Type B pancreatic cell (in vitro differentiated cells): ENCODE measurements at regions not wholly inside any gene's neighbourhood (a gene's known extent, or its start where the extent isn't known, plus 50 kb on each side); places are given as distances from the start of the nearest gene placed in this dataset.

ENCODE experiments used
- DNase-seq: peaks from one replicate; pipeline ENCODE4 v3.0.0; 2021; ENCODE audit warnings: mixed read lengths; ENCODE audit not compliant: unreplicated experiment; ENCODE audit errors: extremely low spot score
- H3K27ac Mint-ChIP-seq: 2 replicates; pipeline ENCODE4 v1.8.0; 2021; ENCODE audit warnings: mild to moderate bottlenecking, mixed read lengths
- H3K27me3 Mint-ChIP-seq: 2 replicates; pipeline ENCODE4 v1.8.0; 2021; ENCODE audit warnings: mixed read lengths
- H3K36me3 Mint-ChIP-seq: 2 replicates; pipeline ENCODE4 v1.8.0; 2021; ENCODE audit warnings: mixed read lengths
- H3K4me1 Mint-ChIP-seq: one replicate; pipeline ENCODE4 v1.8.0; 2021; ENCODE audit warnings: mixed read lengths; ENCODE audit not compliant: unreplicated experiment
- H3K4me3 Mint-ChIP-seq: 2 replicates; pipeline ENCODE4 v1.8.0; 2021; ENCODE audit warnings: mild to moderate bottlenecking, mixed read lengths
- H3K9me3 Mint-ChIP-seq: 2 replicates; pipeline ENCODE4 v1.8.0; 2021; ENCODE audit warnings: mixed read lengths
- TF ChIP-seq, protein P1 (sequence below): fragments of 200-600 bp; sonication (generic); conservative IDR thresholded peaks from 2 replicates; pipeline ENCODE4 v1.5.0; 2021; ENCODE audit warnings: antibody characterized with exemption, mild to moderate bottlenecking

DNA sequence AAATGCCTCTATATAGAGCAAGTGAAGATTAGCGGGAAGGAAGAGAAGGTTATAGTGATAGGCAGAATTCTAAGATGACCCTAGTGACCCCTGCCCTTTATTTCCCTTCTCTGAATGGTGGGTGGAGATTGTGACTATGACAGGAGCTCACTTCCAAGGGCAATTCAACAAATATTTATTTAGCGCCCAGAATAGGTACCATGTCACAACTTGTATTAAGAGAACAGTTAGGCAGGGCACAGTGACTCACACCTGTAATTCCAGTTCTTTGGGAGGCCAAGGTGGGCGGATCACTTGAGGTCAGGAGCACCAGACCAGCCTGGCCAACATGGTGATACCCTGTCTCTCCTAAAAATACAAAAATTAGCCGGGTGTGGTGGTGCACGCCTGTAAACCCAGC lies 236.0 kb upstream of the POGK start:
- TF ChIP-seq, protein P1, sequence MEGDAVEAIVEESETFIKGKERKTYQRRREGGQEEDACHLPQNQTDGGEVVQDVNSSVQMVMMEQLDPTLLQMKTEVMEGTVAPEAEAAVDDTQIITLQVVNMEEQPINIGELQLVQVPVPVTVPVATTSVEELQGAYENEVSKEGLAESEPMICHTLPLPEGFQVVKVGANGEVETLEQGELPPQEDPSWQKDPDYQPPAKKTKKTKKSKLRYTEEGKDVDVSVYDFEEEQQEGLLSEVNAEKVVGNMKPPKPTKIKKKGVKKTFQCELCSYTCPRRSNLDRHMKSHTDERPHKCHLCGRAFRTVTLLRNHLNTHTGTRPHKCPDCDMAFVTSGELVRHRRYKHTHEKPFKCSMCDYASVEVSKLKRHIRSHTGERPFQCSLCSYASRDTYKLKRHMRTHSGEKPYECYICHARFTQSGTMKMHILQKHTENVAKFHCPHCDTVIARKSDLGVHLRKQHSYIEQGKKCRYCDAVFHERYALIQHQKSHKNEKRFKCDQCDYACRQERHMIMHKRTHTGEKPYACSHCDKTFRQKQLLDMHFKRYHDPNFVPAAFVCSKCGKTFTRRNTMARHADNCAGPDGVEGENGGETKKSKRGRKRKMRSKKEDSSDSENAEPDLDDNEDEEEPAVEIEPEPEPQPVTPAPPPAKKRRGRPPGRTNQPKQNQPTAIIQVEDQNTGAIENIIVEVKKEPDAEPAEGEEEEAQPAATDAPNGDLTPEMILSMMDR: no peak
- Mint-ChIP-seq H3K4me3 (no peak overlapping the region), H3K27me3 (no peaks in the 10 kb centered on the region), H3K36me3 (no peaks in the 10 kb centered on the region), H3K4me1 (no peaks in the 10 kb centered on the region), H3K9me3 (no peaks in the 10 kb centered on the region), H3K27ac (no peak overlapping the region)
- DNase-seq: no peak

DNA sequence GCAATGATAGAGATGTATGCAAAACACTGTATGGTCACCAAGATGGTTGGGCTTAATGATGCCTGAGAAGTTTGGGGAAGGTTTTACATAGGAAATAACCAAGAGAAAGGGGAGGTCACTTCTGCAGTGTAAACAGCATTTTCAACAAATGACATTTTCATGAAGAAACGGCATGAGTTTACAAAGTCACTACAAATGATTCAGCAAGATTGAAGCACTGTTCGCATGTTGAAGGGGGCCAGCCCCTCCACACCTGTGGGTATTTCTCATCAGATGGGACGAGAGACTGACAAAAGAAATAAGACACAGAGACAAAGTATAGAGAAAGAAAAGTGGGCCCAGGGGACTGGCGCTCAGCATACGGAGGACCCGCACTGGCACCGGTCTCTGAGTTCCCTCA lies 234.1 kb upstream of the POGK start:
- TF ChIP-seq, protein P1: no peak
- no peaks in the 10 kb centered on the region for H3K36me3 Mint-ChIP-seq
- H3K4me1 Mint-ChIP-seq: no peaks in the 10 kb centered on the region

GRCh38 chr1:166612886-166613285 lies 226.4 kb upstream of the POGK start:
- TF ChIP-seq, protein P1: no peak
- Mint-ChIP-seq H3K9me3 (no peaks in the 10 kb centered on the region), H3K36me3 (no peaks in the 10 kb centered on the region), H3K4me3 (no peak overlapping the region), H3K27me3 (peaks cover 3% of the 10 kb centered on the region), H3K4me1 (no peaks in the 10 kb centered on the region), H3K27ac (no peak overlapping the region)
- DNase-seq: no peak

More for the DNA sequence above, 234.1 kb upstream of the POGK start:
- Mint-ChIP-seq H3K27ac (no peak overlapping the region), H3K4me3 (no peak overlapping the region), H3K9me3 (no peaks in the 10 kb centered on the region), H3K27me3 (no peaks in the 10 kb centered on the region)
- DNase-seq: no peak

DNA sequence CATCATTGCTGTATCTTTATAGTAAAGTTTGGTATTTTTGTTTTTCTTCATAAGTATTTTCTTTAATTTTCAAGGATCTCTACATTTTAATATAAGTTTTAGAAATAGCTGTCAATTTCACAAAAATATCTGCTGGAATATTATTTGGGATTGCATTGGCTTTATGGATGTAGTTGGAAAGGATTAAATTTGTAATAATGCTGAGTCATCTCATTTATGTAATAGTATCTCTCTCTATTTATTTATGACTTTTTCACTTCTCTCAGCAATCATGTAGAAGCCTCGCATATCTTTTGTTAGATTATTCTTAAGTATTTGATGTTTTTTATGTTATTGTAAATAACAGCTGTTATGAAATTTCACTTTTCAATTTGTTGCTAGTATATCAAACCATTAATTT lies 223.1 kb upstream of the POGK start:
- H3K9me3 Mint-ChIP-seq: no peaks in the 10 kb centered on the region
- TF ChIP-seq, protein P1: no peak
- no peaks in the 10 kb centered on the region for H3K36me3 Mint-ChIP-seq
- no peaks in the 10 kb centered on the region for H3K4me1 Mint-ChIP-seq
- no peak overlapping the region for H3K27ac Mint-ChIP-seq
- DNase-seq: no peak
- no peak overlapping the region for H3K4me3 Mint-ChIP-seq
- peaks cover 3% of the 10 kb centered on the region for H3K27me3 Mint-ChIP-seq

GRCh38 chr1:166626711-166627110 lies 212.6 kb upstream of the POGK start:
- H3K27me3 Mint-ChIP-seq: no peaks in the 10 kb centered on the region
- H3K4me3 Mint-ChIP-seq: no peak overlapping the region
- DNase-seq: no peak
- no peak overlapping the region for H3K27ac Mint-ChIP-seq
- TF ChIP-seq, protein P1: no peak
- H3K9me3 Mint-ChIP-seq: no peaks in the 10 kb centered on the region
- H3K4me1 Mint-ChIP-seq: no peaks in the 10 kb centered on the region
- no peaks in the 10 kb centered on the region for H3K36me3 Mint-ChIP-seq

DNA sequence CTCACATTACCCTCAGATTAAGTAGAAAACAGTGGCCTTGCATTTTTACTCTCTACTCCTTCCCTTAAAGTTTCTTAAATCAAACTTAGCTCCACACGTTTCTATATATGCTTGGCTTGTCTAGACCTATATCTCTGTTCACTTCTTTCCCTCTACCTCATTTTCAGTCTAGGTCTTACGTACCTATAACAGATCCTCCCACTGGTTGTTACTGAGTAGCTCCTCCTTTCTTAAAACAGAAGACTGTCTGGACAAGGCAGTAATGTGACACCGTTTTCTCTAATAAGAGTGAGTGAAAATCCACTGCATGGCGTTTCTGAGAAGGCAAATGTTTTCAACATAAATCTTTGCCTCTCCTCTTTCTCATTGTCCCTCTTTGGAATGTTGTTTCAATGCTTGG lies 211.7 kb upstream of the POGK start:
- H3K36me3 Mint-ChIP-seq: no peaks in the 10 kb centered on the region
- no peaks in the 10 kb centered on the region for H3K4me1 Mint-ChIP-seq
- H3K4me3 Mint-ChIP-seq: no peak overlapping the region
- H3K27ac Mint-ChIP-seq: no peak overlapping the region
- no peak for DNase-seq
- TF ChIP-seq, protein P1: no peak
- no peaks in the 10 kb centered on the region for H3K9me3 Mint-ChIP-seq
- H3K27me3 Mint-ChIP-seq: no peaks in the 10 kb centered on the region
